Keratinocyte (primary cell): ENCODE measurements at regions not wholly inside any gene's neighbourhood (a gene's known extent, or its start where the extent isn't known, plus 50 kb on each side); places are given as distances from the start of the nearest gene placed in this dataset.

Source experiments
- EZH2 ChIP-seq: IDR thresholded peaks from one replicate; pipeline ENCODE4 v1.6.1; 2012; ENCODE audit warnings: inconsistent platforms, mild to moderate bottlenecking, low read length, moderate library complexity
- TF ChIP-seq, protein P1 (sequence below), 3 experiments: IDR thresholded peaks in 1 of 3; conservative IDR thresholded peaks in 1 of 3; optimal IDR thresholded peaks in 1 of 3; 2 replicates in 2 of 3; 3 replicates in 1 of 3; pipeline versions ENCODE3 to v1.5.1; 2011; ENCODE audit warnings: low read length in 3 of 3, mild to moderate bottlenecking in 3 of 3, moderate library complexity in 2 of 3, control low read depth in 1 of 3, inconsistent platforms in 1 of 3; ENCODE audit not compliant: insufficient read depth in 2 of 3; ENCODE audit errors: extremely low read depth in 1 of 3

DNA sequence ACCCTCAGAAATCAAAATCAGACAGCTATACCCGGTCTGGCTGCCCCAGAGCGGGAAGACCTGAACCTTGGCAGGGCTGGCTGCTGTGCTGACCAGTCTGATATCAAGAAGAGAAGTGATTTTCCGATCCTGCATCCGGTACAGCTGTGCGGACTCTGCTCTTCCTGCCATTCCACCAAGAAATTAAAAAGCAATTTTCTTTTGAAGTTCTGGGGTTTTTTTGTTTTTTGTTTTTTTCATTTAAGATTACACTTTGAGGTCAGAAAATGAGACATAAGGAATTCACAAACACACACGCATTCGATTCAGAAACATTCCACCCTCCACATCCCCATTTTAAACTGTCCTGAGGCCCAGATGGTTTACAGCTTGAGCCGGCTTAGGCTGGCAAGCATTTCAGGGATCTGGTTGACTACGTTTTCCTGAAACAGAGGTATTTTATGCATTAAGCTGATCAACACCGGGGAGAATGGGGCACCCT lies 156.5 kb downstream of the COL6A3 start:
- TF ChIP-seq, protein P1, sequence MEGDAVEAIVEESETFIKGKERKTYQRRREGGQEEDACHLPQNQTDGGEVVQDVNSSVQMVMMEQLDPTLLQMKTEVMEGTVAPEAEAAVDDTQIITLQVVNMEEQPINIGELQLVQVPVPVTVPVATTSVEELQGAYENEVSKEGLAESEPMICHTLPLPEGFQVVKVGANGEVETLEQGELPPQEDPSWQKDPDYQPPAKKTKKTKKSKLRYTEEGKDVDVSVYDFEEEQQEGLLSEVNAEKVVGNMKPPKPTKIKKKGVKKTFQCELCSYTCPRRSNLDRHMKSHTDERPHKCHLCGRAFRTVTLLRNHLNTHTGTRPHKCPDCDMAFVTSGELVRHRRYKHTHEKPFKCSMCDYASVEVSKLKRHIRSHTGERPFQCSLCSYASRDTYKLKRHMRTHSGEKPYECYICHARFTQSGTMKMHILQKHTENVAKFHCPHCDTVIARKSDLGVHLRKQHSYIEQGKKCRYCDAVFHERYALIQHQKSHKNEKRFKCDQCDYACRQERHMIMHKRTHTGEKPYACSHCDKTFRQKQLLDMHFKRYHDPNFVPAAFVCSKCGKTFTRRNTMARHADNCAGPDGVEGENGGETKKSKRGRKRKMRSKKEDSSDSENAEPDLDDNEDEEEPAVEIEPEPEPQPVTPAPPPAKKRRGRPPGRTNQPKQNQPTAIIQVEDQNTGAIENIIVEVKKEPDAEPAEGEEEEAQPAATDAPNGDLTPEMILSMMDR (optimal IDR thresholded peaks at IDR 0.05 in 1 of 3, IDR thresholded peaks at IDR 0.05 in 1 of 3, conservative IDR thresholded peaks at IDR 0.05 in 1 of 3; ENCODE audit: extremely low read depth in 1 of 3, insufficient read depth in 2 of 3, low read length in 3 of 3), result no peak
- no peak for TF ChIP-seq EZH2
